SU-DHL-6 (cell line): ENCODE measurements at regions not wholly inside any gene's neighbourhood (a gene's known extent, or its start where the extent isn't known, plus 50 kb on each side); places are given as distances from the start of the nearest gene placed in this dataset.

Source experiments
- H2AFZ ChIP-seq: fragments of 200-600 bp; sonication (generic); 2 replicates; pipeline ENCODE4 v1.6.1; 2014; ENCODE audit warnings: low read depth, mild to moderate bottlenecking, moderate library complexity, mixed read lengths, antibody characterized with exemption, low read length; ENCODE audit not compliant: severe bottlenecking
- H3F3A ChIP-seq: fragments of 200-600 bp; shearing (Covaris generic); 2 replicates; pipeline ENCODE4 v1.6.0; 2016; ENCODE audit warnings: antibody characterized with exemption, mild to moderate bottlenecking; ENCODE audit not compliant: insufficient read depth
- H3K27ac ChIP-seq: fragments of 200-600 bp; sonication (generic); 2 replicates; pipeline ENCODE4 v1.5.1; 2016; ENCODE audit warnings: low read depth, mild to moderate bottlenecking, low read length, moderate library complexity, mixed read lengths
- H3K27me3 ChIP-seq: fragments of 200-600 bp; sonication (generic), shearing (Covaris generic); 2 replicates; pipeline ENCODE4 v1.6.0; 2014; ENCODE audit warnings: mild to moderate bottlenecking, low read length
- H3K36me3 ChIP-seq: fragments of 200-600 bp; sonication (generic); 2 replicates; pipeline ENCODE4 v1.6.1; 2014; ENCODE audit warnings: mild to moderate bottlenecking, low read length, mixed read lengths
- H3K4me2 ChIP-seq: fragments of 300-600, 200-600 bp; shearing (Covaris generic), sonication (generic); 2 replicates; pipeline ENCODE4 v1.6.0; 2014; ENCODE audit warnings: low read length, low read depth, mild to moderate bottlenecking; ENCODE audit not compliant: poor library complexity, severe bottlenecking
- H3K4me3 ChIP-seq: fragments of 200-600 bp; sonication (generic); 2 replicates; pipeline ENCODE4 v1.5.1; 2014; ENCODE audit warnings: antibody characterized with exemption, low read length, mild to moderate bottlenecking, mixed read lengths; ENCODE audit not compliant: insufficient read depth, poor library complexity, severe bottlenecking
- H3K79me2 ChIP-seq: fragments of 200-600 bp; sonication (generic); 2 replicates; pipeline ENCODE4 v1.6.1; 2014; ENCODE audit warnings: mild to moderate bottlenecking, low read length, moderate library complexity; ENCODE audit not compliant: insufficient read depth
- H3K9ac ChIP-seq: fragments of 200-600 bp; sonication (generic); 2 replicates; pipeline ENCODE4 v1.7.0; 2014; ENCODE audit warnings: mild to moderate bottlenecking, low read length
- H3K9me2 ChIP-seq: fragments of 200-600 bp; sonication (generic); replicated peaks from 2 replicates; pipeline ENCODE4 v1.6.1; 2014; ENCODE audit warnings: low read length; ENCODE audit not compliant: insufficient read depth
- H3K9me3 ChIP-seq: fragments of 200-600 bp; sonication (generic); 2 replicates; pipeline ENCODE4 v1.6.1; 2014; ENCODE audit warnings: low read length, mixed read lengths; ENCODE audit not compliant: insufficient read depth
- H4K20me1 ChIP-seq: fragments of 200-600 bp; sonication (generic); 2 replicates; pipeline ENCODE4 v1.6.1; 2014; ENCODE audit warnings: low read depth, mild to moderate bottlenecking, antibody characterized with exemption, low read length, moderate library complexity, mixed read lengths
- EZH2phosphoT487 ChIP-seq: fragments of 200-600 bp; sonication (generic), shearing (Covaris generic); conservative IDR thresholded peaks from 2 replicates; pipeline ENCODE4 v1.6.1; 2018; ENCODE audit warnings: mild to moderate bottlenecking, antibody characterized with exemption, low read length, moderate library complexity, mixed read lengths
- TF ChIP-seq, protein P1 (sequence below): fragments of 200-600 bp; sonication (generic); IDR thresholded peaks from one replicate; pipeline ENCODE4 v1.5.1; 2017; ENCODE audit warnings: antibody characterized with exemption, mild to moderate bottlenecking, low read length, moderate library complexity; ENCODE audit not compliant: insufficient read depth, poor library complexity, severe bottlenecking

DNA sequence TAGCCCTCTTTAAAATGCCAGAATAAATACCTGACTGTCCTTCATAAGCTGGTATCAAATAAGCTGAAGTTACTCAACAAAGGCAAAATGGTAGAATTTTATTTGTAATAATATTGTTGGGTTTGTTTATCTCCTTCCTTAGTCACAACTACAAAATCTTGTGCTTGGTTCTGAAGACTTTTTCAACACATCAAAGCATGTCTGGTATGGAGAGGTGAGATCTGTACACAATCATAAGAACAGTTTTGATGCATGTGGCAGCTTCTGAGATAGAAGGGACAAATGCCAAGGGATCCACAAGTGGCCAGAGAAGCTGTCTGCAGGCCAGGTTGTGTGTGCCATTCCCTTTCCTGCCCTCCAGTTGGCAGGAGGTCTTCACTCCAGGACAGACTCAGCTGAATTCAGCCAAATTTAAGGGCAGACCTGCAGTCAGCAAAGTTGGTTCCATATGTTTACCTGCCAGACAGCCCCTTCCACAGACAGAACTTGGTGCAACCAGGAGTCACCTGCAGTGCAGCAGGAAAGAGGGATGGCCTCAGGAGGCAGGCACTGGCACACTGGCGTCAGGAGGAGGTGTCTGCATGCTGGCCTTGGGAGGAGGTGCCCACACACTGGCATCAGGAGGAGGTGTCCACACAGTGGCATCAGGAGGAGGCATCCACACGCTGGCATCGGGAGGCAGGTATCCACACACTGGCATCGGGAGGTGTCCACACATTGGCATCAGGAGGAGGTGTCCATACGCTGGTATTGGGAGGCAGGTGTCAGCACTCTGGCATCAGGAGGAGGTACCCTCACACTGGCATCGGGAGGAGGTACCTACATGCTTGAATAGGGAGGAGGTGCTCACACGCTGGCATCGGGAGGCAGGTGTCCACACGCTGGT, 93.1 kb upstream of the IKZF1 start:
- Histone ChIP-seq H3F3A (no peaks in the 10 kb centered on the region), H3K9me2 (no peaks in the 10 kb centered on the region), H3K27me3 (no peaks in the 10 kb centered on the region), H3K79me2 (no peaks in the 10 kb centered on the region), H3K27ac (no peak overlapping the region), H3K4me2 (no peak overlapping the region), H3K36me3 (no peaks in the 10 kb centered on the region), H4K20me1 (no peaks in the 10 kb centered on the region), H3K4me3 (no peak overlapping the region), H2AFZ (no peak overlapping the region), H3K9ac (no peak overlapping the region), H3K9me3 (no peaks in the 10 kb centered on the region)
- TF ChIP-seq EZH2phosphoT487: no peak
- TF ChIP-seq, protein P1, sequence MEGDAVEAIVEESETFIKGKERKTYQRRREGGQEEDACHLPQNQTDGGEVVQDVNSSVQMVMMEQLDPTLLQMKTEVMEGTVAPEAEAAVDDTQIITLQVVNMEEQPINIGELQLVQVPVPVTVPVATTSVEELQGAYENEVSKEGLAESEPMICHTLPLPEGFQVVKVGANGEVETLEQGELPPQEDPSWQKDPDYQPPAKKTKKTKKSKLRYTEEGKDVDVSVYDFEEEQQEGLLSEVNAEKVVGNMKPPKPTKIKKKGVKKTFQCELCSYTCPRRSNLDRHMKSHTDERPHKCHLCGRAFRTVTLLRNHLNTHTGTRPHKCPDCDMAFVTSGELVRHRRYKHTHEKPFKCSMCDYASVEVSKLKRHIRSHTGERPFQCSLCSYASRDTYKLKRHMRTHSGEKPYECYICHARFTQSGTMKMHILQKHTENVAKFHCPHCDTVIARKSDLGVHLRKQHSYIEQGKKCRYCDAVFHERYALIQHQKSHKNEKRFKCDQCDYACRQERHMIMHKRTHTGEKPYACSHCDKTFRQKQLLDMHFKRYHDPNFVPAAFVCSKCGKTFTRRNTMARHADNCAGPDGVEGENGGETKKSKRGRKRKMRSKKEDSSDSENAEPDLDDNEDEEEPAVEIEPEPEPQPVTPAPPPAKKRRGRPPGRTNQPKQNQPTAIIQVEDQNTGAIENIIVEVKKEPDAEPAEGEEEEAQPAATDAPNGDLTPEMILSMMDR: no peak

DNA sequence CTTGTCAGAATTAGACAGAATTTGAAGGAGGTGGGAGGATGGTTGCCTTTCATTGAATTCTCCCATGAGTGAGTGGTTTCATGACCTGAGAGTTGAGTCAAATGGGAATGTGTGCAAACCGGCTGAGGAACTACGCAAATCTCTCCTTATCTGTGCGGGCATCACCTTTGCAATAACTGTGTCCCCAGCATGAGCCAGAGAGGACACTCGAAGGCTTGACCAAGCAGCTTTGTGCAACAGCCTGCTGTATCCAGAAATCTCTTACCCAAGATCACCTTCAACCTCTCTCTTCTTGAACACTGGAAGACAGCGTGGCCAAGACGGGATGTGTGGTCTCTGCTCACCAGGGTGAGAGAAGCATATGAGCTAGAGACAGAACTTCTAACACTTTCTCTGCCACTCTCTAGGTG, 93.8 kb upstream of the IKZF1 start:
- H2AFZ ChIP-seq: no peak overlapping the region
- no peaks in the 10 kb centered on the region for H3K36me3 ChIP-seq
- no peak overlapping the region for H3K9ac ChIP-seq
- no peaks in the 10 kb centered on the region for H3K9me3 ChIP-seq
- H3K4me3 ChIP-seq: no peak overlapping the region
- no peaks in the 10 kb centered on the region for H3F3A ChIP-seq
- no peaks in the 10 kb centered on the region for H4K20me1 ChIP-seq
- no peaks in the 10 kb centered on the region for H3K9me2 ChIP-seq
- no peak for TF ChIP-seq EZH2phosphoT487
- TF ChIP-seq, protein P1: no peak
- no peaks in the 10 kb centered on the region for H3K27me3 ChIP-seq
- H3K4me2 ChIP-seq: no peak overlapping the region
- H3K27ac ChIP-seq: no peak overlapping the region
- no peaks in the 10 kb centered on the region for H3K79me2 ChIP-seq

DNA sequence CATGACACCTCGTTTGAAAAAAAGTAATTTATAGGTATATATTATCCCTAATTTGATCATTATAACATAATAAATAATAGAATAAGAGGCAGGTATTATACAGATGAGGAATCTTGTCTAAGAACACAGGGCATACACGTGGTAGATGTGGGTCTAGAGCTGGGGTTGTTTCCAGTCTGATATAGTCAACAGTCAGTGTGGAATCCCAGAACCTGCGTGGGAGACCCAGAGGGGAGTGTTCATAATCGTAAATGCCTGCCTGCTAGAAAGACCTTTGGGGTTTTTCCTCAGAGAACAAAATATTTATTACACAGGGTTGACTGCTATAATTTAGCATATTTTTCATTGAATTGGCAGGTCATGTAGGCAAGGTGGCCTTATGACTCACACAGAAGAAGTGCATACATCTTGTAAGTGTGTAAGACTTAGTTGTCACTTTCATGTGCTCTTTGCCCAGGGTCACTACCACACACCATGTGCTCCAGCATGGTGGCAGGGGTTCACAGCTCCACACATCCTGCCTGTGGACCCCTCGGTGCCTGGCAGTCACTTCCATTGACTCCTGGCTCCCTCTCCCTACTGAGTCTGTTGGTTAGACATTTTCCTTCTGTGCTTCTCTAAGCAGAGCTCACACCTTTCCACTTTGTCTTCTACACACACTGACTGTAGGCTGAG, 94.9 kb upstream of the IKZF1 start:
- TF ChIP-seq, protein P1: no peak
- no peak for TF ChIP-seq EZH2phosphoT487
- Histone ChIP-seq H3K27ac (no peak overlapping the region), H3K79me2 (no peaks in the 10 kb centered on the region), H3K9ac (no peak overlapping the region), H3K36me3 (no peaks in the 10 kb centered on the region), H3K4me2 (no peak overlapping the region), H3K9me3 (no peaks in the 10 kb centered on the region), H3K4me3 (no peak overlapping the region), H3K27me3 (no peaks in the 10 kb centered on the region), H4K20me1 (no peaks in the 10 kb centered on the region), H2AFZ (no peak overlapping the region), H3K9me2 (no peaks in the 10 kb centered on the region), H3F3A (no peaks in the 10 kb centered on the region)
